Stimulated activated CD8-positive, alpha-beta memory T cell treated with anti-CD3 and anti-CD28 coated beads, Interleukin-15, amount 100 ng/mL, for 48 hours (primary cell): ENCODE measurements at regions not wholly inside any gene's neighbourhood (a gene's known extent, or its start where the extent isn't known, plus 50 kb on each side); places are given as distances from the start of the nearest gene placed in this dataset.
"Not testable (repeated sequence)": the region's sequence is repeated elsewhere in the genome, so short reads cannot be mapped to it uniquely, and the experiment has no call there.

Experiments
- DNase-seq, 2 donors: peaks; one replicate each; pipeline ENCODE4 v3.0.0-alpha.2; 2020; ENCODE audit warnings: low read depth in 2 of 2

DNA sequence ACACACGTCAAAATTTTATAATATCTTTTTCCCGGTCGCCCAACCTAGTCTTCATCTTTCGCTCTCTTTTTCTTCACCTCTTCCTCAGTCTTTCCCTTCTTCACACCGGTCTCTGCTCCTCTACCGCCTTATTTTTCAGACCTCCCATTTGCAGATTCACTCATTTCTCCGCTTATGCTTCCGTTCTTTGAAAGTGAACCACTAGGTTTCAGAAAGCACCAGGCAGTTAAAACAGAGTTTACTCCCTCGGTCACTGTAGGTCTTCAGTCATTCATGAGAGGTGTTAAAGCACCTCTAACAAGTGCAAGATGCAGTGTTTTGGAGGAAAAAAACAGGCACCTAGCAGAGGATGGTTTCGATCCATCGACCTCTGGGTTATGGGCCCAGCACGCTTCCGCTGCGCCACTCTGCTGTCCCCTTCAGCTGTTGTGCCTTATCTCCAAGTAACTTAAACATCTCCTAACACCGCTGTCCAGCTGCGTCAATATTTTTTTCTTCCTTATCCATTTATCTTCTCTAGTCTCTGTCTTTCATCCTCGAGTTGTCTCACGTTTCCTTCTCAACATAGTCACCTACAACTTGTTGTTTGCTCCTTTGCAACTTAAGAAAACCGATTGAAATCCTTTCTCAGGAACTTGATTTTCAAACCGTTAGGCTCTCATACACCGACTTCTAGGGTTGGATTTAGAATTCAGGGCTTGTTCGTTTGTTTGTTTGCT, 119.7 kb upstream of the ZNF184 start:
- DNase-seq: peak; percentile 21 to 38

DNA sequence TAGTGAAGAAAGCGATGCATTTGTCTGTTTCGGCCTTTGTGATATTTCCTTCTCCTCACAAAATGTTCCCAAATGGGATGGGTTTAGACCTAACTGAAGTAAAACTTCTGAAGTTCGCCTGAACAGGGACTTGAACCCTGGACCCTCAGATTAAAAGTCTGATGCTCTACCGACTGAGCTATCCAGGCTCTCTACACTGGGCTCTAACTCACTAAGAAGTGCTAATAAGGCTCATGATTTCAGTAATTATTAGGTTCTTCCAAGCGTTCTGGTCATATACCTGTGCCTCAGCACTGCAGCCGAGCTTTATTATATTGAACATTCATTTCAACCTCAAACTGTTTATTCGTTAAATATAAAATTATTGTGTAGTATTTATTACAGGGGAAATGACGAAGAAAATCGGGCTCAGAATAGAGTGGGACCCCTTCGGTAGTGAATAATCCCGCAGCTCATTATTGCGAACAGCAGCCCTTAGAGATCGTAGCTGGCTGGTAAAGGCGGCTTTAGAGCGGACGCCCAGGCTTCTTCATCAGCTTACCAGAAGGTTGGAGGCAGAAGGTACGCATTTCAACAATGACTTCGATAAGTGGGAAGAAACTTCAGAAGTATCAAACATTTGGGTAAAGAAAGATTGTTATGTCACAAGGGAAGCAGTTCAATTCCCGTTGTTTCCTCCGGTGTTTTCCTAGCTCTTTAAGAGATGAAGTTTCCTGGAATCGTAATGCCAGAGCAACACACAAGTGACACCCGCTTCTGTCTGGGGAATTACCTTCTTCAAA, 119.0 kb upstream of the ZNF184 start:
- no peak for DNase-seq

DNA sequence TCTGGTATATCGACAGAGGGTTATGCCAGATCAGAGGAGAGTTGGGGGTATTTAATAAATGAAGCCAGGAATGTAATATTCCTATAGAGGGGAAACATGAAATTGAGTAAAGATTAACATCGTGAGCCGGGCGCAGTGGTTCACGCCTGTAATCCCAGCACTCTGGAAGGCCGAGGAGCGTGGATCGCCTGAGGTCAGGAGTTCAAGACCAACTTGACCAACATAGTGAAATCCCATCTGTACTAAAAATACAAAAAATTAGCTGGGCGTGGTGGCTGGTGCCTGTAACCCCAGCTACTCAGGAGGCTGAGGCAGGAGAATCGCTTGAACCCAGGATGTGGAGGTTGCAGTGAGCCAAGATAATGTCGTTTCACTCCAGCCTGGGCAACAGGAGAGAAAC, 112.4 kb upstream of the ZNF184 start:
- not testable (repeated sequence) for DNase-seq

DNA sequence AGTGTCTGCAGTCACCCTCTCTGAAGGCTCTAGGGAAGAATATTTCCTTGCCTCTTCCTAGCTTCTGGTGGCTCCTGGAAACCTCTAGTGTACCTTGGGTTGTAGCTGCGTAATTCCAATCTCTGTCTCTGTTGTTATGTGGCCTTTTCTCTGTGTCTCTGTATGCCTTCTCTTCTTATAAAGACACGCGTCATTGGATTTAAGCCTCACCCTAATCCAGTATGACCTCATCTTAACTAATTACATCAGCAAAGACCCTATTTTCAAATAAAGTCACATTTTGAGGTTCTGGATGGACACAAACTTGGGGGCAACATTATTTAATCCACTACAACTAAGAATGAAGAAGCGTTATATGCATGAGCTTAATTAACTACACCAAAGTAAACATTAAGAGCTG, 111.4 kb upstream of the ZNF184 start:
- no peak for DNase-seq

DNA sequence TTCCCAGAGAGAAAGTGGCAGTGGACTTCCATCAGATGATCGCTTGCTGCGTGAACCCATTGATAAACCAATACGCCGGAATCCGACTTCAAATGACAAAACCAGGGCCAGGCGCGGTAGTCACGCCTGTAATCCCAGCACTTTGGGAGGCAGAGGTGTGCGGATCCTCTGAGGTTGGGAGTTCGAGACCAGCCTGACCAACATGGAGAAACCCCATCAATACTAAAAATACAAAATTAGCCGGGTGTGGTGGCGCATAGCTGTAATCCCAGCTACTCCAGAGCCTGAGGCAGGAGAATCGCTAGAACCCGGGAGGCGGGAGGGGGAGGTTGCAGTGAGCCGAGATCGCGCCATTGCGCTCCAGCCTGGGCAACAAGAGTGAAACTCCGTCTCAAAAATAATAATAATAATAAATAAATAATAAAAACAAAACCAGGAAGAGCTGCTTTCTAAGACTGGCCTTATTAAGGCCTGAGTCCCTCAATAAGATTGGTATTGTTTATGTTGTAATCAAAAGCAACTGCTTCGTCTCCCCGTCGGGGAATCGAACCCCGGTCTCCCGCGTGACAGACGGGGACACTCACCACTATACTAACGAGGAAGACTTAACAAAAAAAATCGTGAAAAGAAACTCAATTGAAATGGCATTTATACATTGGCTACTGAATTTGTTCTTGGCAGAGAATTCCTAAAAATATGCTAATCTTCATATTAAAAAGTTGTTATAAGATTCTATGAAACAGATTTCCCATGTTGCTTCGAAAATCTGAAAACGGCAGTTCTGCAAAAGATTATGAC, 110.2 kb upstream of the ZNF184 start:
- DNase-seq: peak; percentile 40 to 45

DNA sequence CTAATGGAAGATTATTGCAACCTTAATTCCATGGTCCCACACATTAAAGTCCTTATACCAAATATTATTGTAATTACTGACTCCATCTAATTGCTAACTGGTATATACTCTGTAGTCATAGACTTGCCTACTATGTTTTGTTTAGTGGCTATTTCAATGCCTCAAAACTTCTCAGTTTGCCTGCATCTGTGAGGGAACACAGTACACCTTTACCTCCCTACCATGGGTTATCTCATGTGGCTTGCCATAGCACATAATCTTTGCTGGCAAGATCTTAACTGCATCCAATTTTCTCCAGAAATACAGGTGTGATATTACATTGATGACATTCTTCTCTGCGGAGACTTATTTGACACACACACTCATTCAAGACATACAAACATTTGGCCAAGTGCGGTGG, 107.1 kb upstream of the ZNF184 start:
- DNase-seq: no peak

DNA sequence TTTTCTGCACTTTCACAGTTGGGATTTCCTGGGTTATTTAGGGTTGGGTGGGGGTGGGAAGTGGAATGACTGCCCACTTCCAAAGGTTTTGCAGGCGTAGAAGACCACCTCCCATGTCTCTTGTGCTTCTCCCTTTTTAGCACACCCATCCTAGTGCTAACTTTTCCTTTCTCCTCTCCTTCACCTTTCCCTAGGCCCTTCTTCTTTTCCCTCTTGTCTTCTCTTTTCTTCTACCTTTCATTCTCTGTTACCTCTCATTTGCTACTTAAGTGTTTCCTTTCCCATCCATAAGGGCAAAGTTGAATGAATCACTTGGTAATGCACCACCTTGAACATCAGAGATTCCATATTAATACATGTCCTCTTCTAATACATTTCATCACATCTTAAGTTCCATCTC, 105.0 kb upstream of the ZNF184 start:
- DNase-seq: no peak

DNA sequence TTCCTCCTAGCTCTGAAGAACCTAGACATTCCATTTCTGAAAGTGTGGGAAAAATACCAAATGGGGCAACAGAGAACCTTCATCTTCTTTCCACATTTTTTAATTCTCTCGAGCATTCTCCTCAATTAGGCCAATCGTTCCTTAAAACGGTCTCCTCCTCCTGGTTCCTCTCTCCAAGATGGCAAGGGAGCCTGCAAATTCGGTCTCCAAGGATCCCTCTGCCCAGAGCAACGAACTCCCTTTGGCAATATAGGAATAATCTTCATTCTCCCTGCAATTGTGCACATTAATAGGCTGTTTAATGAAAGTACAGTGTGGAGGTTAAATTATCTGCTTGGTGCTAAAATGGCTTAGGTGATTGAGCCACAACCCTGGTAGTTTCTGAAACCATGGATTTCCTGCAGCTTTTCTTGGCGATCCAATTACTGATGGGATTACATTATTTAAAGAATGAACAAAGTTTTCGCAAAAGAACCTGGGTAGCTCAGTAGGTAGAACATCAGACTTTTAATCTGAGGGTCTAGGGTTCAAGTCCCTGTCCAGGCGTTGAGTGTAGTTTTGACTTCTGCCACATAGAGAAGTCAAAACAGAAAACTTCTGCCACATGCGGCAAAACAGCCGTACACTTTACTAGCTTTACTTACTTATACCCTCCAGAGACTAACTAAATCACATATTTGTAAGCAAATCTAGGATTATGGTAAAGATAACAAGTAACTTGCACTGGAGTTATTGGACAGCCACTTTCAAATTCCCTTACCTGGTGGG, 102.9 kb upstream of the ZNF184 start:
- DNase-seq: no peak

DNA sequence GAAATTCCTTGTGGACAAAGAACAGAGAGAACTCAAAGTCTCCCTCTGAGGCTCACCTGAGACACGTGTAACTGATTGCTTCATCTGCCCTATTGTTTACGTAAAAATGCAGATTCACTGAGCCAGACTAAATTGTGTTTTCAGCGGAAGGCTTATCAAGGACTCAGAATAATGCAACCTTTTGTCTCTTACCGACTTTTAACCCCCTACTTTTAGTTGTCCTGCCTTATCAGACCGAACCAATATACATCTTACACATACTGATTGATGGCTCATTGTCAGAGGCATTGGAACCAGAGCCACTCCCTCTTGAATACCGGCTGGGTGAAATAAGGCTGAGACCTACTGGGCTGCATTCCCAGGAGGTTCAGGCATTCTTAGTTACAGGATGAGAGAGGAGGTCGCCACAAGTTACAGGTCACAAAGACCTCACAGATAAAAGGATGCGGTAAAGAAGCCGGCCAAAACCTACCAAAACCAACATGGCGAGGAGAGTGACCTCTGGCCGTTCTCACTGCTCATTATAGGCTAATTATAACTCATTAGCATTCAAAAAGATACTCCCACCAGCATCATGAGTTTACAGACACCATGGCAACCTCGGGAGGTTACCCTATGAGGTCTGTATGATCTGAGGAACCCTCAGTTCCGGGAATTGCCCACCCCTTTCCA, 95.5 kb upstream of the ZNF184 start:
- DNase-seq: no peak

DNA sequence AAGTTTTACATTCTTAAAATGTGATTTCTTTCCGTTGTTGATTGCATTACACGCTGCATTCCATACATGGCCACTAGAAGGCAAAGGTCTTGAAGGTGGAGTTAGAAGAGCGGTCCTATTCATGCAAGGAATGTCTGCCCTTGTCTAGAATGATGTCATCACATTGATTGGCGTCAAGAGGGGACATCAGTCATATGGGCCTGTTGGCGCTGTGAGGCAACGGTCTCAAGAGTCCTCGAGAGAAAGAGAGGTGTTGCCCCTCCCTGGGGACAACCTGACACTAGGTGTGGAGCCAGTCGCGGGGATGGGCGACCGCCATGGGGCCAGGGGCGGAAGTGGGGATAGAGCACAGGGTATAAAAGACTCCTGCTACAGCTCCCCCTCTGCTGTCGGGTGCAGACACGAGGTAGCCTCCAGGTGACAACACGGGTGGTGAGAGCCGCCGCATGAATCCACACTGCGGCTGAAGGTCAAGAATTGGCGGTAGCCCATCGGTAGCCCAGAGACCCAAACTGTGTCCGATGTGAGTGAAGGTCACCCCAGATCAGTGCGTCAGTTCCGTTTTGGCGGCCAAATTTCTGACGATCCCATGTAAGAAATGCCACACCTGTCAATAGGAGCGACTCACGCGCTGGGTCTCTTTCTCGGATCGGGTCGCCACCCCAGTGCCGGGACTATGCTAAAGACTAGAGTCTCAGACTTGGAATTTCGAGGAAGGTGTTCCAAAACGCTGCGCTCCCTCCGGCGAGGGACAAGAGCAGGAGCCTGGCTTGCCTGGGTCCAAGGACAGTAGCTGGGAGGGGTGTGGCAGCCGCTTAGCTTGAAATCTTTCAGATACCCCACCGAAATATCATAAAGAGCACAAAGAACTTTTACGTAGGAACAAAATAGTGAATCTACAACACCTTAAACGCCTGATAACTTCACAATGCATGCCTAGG, 93.2 kb upstream of the ZNF184 start:
- no peak for DNase-seq

DNA sequence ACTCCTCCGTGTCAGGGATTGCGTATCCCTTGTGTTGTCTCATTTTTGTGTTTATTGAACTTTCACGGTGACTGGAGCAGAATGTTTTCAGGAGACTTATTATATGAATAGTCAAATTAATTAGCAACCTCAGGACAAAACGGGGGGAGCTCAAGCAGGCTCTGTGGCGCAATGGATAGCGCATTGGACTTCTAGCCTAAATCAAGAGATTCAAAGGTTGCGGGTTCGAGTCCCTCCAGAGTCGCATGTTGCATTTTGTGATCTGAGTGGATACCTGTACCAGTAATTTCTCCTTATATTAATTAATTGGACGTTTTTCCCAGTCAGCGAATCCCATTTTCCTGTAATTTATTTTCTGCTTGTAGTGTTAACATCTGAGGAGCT, 89.1 kb upstream of the ZNF184 start:
- no peak for DNase-seq

DNA sequence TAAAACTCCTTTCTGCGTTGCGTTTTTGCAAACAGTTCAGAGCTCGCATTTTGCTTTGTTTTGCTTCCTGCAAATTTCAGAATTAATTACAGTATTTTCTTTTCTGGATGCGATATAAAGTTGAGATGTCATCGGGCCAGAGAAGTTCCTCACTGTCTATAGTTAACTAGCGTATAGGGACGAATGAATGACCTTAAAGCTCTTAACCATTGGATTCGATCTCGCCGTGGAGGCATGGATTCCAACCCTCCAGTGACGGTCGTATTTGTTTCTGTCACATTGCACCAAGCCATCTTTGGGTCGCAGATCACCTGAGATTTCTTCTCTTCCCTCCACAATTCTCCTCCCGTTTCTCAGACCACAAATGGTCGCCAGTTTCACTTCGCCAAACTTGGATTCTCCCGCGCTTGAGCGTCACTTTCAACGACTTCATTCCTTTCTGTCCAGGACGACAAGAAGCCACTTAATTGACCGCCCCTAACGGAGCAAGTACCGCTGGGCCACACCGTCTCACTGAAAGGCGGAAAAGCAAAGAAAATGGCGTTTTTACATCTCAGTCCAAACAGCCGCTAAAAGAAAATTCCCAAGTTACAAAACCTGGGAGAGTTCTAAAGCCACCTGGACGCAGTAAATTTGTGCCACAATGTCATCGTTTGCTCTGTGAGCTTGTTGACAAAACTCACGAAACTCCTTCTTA, 85.3 kb upstream of the ZNF184 start:
- no peak for DNase-seq

DNA sequence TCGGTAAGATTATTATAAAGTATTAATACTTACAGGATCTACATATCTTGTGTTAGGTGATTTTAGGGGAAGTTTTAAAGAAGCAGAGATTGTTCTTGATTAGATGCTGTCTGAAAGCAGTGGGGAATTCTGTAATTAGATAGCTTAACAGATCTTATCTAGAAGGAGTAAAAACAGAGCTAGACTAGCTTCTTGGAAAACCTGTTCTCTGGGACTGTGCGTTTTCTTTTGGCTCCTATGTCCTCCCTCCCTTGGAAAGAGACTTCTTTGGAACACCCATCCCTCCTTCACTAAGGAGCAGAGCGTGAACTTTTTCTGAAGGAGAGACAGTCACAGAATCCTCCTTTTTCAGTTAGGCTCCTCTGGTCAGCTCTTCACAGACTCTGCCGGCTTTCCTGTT, 83.5 kb upstream of the ZNF184 start:
- DNase-seq: no peak

DNA sequence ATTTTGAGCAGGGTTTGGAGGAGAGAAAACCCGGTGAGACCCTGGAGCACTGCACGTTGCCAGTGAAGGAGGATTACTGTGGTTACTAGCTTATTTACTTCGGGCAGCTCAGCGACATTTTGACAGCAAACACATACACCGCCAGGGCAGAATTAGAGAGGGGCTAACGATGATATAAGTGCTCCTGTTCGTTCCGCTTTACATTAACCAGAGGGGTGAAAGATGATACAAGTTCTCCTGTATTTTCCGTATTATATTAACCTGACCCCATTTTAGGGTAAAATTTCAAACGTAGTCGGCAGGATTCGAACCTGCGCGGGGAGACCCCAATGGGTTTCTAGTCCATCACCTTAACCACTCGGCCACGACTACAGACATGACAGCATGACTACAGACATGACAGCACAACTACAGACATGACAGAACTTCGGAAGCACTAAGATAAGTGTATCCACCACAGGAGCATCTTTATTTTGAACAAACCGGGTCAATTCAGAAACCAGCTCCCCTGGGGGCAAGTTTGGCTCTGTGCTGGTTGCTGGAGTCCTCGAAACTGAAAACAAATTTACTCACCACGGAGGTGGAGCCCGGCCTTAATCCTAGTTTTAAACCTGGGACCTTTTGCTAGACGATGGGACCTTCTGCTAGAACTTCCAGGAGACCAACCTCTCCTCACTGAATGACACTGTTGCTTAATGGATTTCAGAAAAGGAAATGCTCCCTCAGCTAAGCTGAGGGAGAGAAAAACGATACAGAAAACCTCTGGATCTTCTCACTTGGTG, 80.4 kb upstream of the ZNF184 start:
- peak; percentile 30 to 53 for DNase-seq

DNA sequence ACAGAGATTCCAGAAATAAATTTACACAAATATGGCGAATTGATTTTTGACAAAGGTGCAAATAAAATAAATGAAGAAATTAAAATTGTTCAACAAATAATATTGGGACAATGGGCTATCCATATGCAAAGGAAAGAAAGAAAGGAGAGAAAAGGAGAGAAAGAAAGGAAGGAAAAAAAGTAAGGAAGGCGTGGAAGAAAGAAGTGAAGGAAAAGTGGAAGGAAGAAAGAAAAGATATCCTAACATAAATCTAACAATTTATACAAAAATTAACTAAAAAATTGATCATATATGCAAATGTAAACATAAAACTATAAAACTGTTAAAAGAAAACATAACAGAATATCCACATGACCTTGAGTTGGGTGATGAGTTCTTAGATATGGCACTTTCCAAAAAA, 78.7 kb upstream of the ZNF184 start:
- no peak for DNase-seq

DNA sequence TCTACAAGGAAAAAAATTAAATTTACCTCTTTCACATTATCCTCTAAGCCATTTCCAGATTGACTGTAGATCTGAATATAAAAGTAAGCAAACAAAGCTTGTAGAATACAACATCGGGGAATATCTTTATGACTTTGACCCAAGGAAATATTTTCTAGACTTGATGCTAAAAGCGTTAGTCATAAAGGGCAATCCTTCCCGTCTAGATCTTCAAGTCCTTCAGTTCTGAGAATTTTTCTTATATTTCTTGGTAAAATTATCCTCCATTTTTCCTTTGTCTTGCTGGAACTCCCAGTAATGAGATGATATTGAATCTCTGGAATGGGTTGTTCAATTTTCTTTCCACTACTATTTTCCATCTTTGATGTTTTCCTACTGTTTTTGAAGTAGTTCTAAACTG, 77.8 kb upstream of the ZNF184 start:
- no peak for DNase-seq

DNA sequence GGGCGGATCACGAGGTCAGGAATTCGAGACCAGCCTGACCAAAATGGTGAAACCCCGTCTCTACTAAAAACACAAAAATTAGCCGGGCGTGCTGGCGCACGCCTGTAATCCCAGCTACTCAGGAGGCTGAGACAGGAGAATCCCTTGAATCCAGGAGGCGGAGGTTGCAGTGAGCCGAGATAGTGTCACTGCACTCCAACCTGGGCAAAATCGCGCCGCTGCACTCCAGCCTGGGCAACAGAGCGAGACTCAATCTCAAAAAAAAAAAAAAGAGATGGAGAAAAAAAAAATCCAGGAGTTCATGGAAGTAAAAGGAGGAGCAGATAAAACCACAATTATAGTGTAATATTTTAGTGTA, 76.3 kb upstream of the ZNF184 start:
- DNase-seq: not testable (repeated sequence)

DNA sequence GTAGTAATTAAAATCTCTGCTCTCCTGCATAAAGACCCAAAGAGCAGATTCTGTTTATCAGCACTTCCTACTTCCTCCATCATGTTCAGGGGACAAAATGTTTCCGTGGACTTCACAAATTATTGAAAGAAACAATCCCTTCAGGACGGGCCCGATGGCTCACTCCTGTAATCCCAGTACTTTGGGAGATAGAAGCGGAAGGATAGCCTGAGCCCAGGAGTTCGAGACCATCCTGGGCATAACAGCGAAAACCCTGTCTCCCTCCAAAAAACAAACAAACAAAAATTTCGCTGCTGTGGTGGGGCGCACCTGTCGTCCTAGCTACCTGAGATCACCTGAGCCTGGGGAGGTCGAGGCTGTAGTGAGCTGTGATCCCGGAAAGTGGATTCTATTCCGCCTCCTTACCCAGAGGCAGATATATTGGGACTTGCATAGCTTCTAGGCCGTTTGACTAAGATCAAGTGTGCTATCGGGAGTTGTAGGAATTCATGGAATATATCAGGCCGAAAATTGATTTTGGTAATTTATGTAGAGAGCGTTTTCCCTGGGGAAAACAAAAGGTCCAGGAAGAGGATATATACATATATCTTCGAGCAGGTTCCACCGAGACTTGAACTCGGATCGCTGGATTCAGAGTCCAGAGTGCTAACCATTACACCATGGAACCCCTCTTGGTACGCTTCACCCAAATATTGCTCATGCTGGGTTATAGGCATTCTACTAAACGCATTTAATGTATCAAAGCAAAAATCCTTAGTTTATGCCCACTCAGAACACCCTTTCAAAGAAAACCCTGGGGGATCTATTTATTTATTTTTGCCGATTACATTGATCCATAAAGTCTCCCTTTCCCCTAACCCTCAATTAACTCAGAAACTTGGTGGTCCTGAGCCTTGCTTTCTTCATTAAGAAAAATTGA, 74.5 kb upstream of the ZNF184 start:
- no peak for DNase-seq
